ENCODE measurements at regions not wholly inside any gene's neighbourhood (a gene's known extent, or its start where the extent isn't known, plus 50 kb on each side); places are given as distances from the start of the nearest gene placed in this dataset.

- Histone ChIP-seq H2BK20ac (ENCODE audit: low read length) (no peak overlapping the region), H4K8ac (ENCODE audit: extremely low read depth, insufficient read depth, low read length) (no peak overlapping the region), H2BK5ac (ENCODE audit: low read depth, low read length) (no peak overlapping the region), H3K4me1 (replicated peaks in 1 of 4; ENCODE audit: control insufficient read depth in 3 of 4, insufficient read depth in 4 of 4, low read length in 3 of 4) (no peaks in the 10 kb centered on the region), H2BK15ac (ENCODE audit: low read length) (no peak overlapping the region), H4K91ac (replicated peaks; ENCODE audit: insufficient read length, low read length) (no peak overlapping the region), H3K4me3 (ENCODE audit: extremely low read depth in 1 of 4, insufficient read depth in 2 of 4, low read depth in 3 of 4, low read length in 4 of 4) (no peak overlapping the region), H3K79me1 (ENCODE audit: low read depth, low read length) (no peaks in the 10 kb centered on the region), H4K5ac (ENCODE audit: insufficient read length, low read depth, low read length) (no peak overlapping the region), H3K79me2 (ENCODE audit: control insufficient read depth in 1 of 2, insufficient read depth in 2 of 2, low read length in 2 of 2) (no peaks in the 10 kb centered on the region), H3K23me2 (ENCODE audit: low read depth, low read length) (no peaks in the 10 kb centered on the region), H3K23ac (ENCODE audit: insufficient read length) (no peak overlapping the region), H3K4ac (replicated peaks; ENCODE audit: insufficient read length, low read depth, low read length) (no peak overlapping the region), H3K36me3 (ENCODE audit: control insufficient read depth in 2 of 4, insufficient read depth in 4 of 4, low read length in 3 of 4) (no peaks in the 10 kb centered on the region), H2BK12ac (ENCODE audit: low read depth, low read length) (no peak overlapping the region), H3K14ac (ENCODE audit: insufficient read length) (no peak overlapping the region), H3K27ac (ENCODE audit: low read depth, low read length) (no peak overlapping the region), H4K20me1 (replicated peaks in 1 of 2; ENCODE audit: control insufficient read depth in 1 of 2, insufficient read depth in 2 of 2, low read length in 2 of 2) (no peaks in the 10 kb centered on the region), H3K9me3 (ENCODE audit: insufficient read depth in 2 of 2, low read depth in 1 of 2, low read length in 1 of 2) (no peaks in the 10 kb centered on the region), H3K9ac (replicated peaks in 1 of 4; ENCODE audit: extremely low read depth in 1 of 4, low read depth in 3 of 4, low read length in 3 of 4) (no peak overlapping the region), H3K4me2 (ENCODE audit: insufficient read depth in 1 of 2, low read depth in 2 of 2, low read length in 2 of 2) (no peak overlapping the region), H2AFZ (ENCODE audit: low read length) (no peak overlapping the region), H2AK5ac (ENCODE audit: low read depth, low read length) (no peak overlapping the region), H3K27me3 (replicated peaks in 1 of 4; ENCODE audit: control insufficient read depth in 3 of 4, extremely low read depth in 1 of 4, insufficient read depth in 3 of 4, low read length in 3 of 4) (no peaks in the 10 kb centered on the region), H3K56ac (replicated peaks; ENCODE audit: insufficient read length, low read depth, low read length) (no peak overlapping the region), H3K18ac (ENCODE audit: extremely low read depth, low read length) (no peak overlapping the region), H2BK120ac (replicated peaks; ENCODE audit: low read depth, low read length) (no peak overlapping the region)
- no peak for TF ChIP-seq JUN (IDR thresholded peaks at IDR 0.05; ENCODE audit: low read depth, low read length)
- TF ChIP-seq SP1 (IDR thresholded peaks at IDR 0.05; ENCODE audit: low read depth, low read length): no peak
- no peak for TF ChIP-seq KDM1A (IDR thresholded peaks at IDR 0.05; ENCODE audit: borderline replicate concordance, low read length)
- WGBS, 2 experiments (ENCODE audit: extremely low coverage in 1 of 2, insufficient coverage in 1 of 2, insufficient read length in 1 of 2, insufficient replicate concordance in 2 of 2, low coverage in 1 of 2, low lambda C conversion rate in 2 of 2, missing lambda C conversion rate in 1 of 2): 83% methylated on average over 4 of the region's 4 CpGs; no CpG with 5 or more reads in 1 of the 2 experiments
- ChIA-PET POLR2A (ENCODE audit: partially characterized antibody) (no interaction called here), CTCF (ENCODE audit: partially characterized antibody) (no interaction called here)
- FAIRE-seq (no peak), DNase-seq (ENCODE audit: low read depth in 1 of 2, low spot score in 2 of 2) (no peak)
These were observed 321.0 kb upstream of the CPEB2 start for GRCh38 chr4:14681330-14681729.

Measured in H1 (cell line).